Activated naive CD8-positive, alpha-beta T cell treated with anti-CD3 and anti-CD28 coated beads for 36 hours (primary cell): ENCODE measurements at regions not wholly inside any gene's neighbourhood (a gene's known extent, or its start where the extent isn't known, plus 50 kb on each side); places are given as distances from the start of the nearest gene placed in this dataset.
A peak's percentile ranks its signal among the peaks of the same experiment; 100 is the strongest.

ENCODE experiments used
- DNase-seq: peaks from one replicate; pipeline ENCODE4 v3.0.0; 2021
- H3K27ac Mint-ChIP-seq: one replicate; pipeline ENCODE4 v1.8.0; 2022; ENCODE audit warnings: mild to moderate bottlenecking, moderate library complexity, mixed read lengths
- H3K27me3 Mint-ChIP-seq: one replicate; pipeline ENCODE4 v1.8.0; 2022; ENCODE audit warnings: mild to moderate bottlenecking, mixed read lengths
- H3K36me3 Mint-ChIP-seq: one replicate; pipeline ENCODE4 v1.8.0; 2021; ENCODE audit warnings: mild to moderate bottlenecking, mixed read lengths
- H3K4me1 Mint-ChIP-seq: one replicate; pipeline ENCODE4 v1.8.0; 2021; ENCODE audit warnings: mixed read lengths
- H3K4me3 Mint-ChIP-seq: one replicate; pipeline ENCODE4 v1.8.0; 2022; ENCODE audit warnings: mild to moderate bottlenecking, moderate library complexity, mixed read lengths
- H3K9me3 Mint-ChIP-seq: one replicate; pipeline ENCODE4 v1.8.0; 2022; ENCODE audit warnings: mixed read lengths

GRCh38 chr4:117434424-117434823 is 349.0 kb upstream of the TRAM1L1 start:
- no peaks in the 10 kb centered on the region for H3K4me1 Mint-ChIP-seq
- H3K36me3 Mint-ChIP-seq: no peaks in the 10 kb centered on the region
- H3K4me3 Mint-ChIP-seq: no peak overlapping the region
- H3K27ac Mint-ChIP-seq: no peak overlapping the region
- DNase-seq: no peak
- H3K9me3 Mint-ChIP-seq: no peaks in the 10 kb centered on the region
- H3K27me3 Mint-ChIP-seq: no peaks in the 10 kb centered on the region

GRCh38 chr4:117447925-117448324 is 362.5 kb upstream of the TRAM1L1 start:
- peaks cover 4% of the 10 kb centered on the region for H3K9me3 Mint-ChIP-seq
- peak; percentile 4 for DNase-seq
- no peaks in the 10 kb centered on the region for H3K4me1 Mint-ChIP-seq
- no peak overlapping the region for H3K4me3 Mint-ChIP-seq
- H3K27me3 Mint-ChIP-seq: no peaks in the 10 kb centered on the region
- H3K36me3 Mint-ChIP-seq: no peaks in the 10 kb centered on the region
- H3K27ac Mint-ChIP-seq: no peak overlapping the region

- Mint-ChIP-seq H3K27ac (no peak overlapping the region), H3K36me3 (no peaks in the 10 kb centered on the region), H3K4me3 (no peak overlapping the region), H3K27me3 (no peaks in the 10 kb centered on the region), H3K4me1 (no peaks in the 10 kb centered on the region), H3K9me3 (peaks cover 2% of the 10 kb centered on the region)
- no peak for DNase-seq
Measured at GRCh38 chr4:117455088-117455487, 369.7 kb upstream of the TRAM1L1 start.

GRCh38 chr4:117466388-117466787 is 381.0 kb upstream of the TRAM1L1 start:
- Mint-ChIP-seq H3K27me3 (no peaks in the 10 kb centered on the region), H3K36me3 (no peaks in the 10 kb centered on the region), H3K4me3 (no peak overlapping the region), H3K4me1 (no peaks in the 10 kb centered on the region), H3K27ac (no peak overlapping the region), H3K9me3 (no peaks in the 10 kb centered on the region)
- no peak for DNase-seq

- Mint-ChIP-seq H3K4me3 (no peak overlapping the region), H3K27me3 (no peaks in the 10 kb centered on the region), H3K9me3 (no peaks in the 10 kb centered on the region), H3K4me1 (no peaks in the 10 kb centered on the region), H3K36me3 (no peaks in the 10 kb centered on the region), H3K27ac (no peak overlapping the region)
- DNase-seq: no peak
Measured at GRCh38 chr4:117467404-117467803, 382.0 kb upstream of the TRAM1L1 start.

GRCh38 chr4:117474987-117475386 is 389.6 kb upstream of the TRAM1L1 start:
- DNase-seq: no peak
- Mint-ChIP-seq H3K36me3 (no peaks in the 10 kb centered on the region), H3K4me3 (no peak overlapping the region), H3K9me3 (no peaks in the 10 kb centered on the region), H3K4me1 (no peaks in the 10 kb centered on the region), H3K27me3 (no peaks in the 10 kb centered on the region), H3K27ac (no peak overlapping the region)

GRCh38 chr4:117477925-117478324 is 392.5 kb upstream of the TRAM1L1 start:
- H3K27me3 Mint-ChIP-seq: no peaks in the 10 kb centered on the region
- no peaks in the 10 kb centered on the region for H3K4me1 Mint-ChIP-seq
- H3K4me3 Mint-ChIP-seq: no peak overlapping the region
- no peaks in the 10 kb centered on the region for H3K9me3 Mint-ChIP-seq
- DNase-seq: no peak
- no peak overlapping the region for H3K27ac Mint-ChIP-seq
- no peaks in the 10 kb centered on the region for H3K36me3 Mint-ChIP-seq

GRCh38 chr4:117478702-117479101 is 393.3 kb upstream of the TRAM1L1 start:
- Mint-ChIP-seq H3K4me3 (no peak overlapping the region), H3K4me1 (no peaks in the 10 kb centered on the region), H3K36me3 (no peaks in the 10 kb centered on the region), H3K27me3 (no peaks in the 10 kb centered on the region), H3K9me3 (no peaks in the 10 kb centered on the region), H3K27ac (no peak overlapping the region)
- no peak for DNase-seq

- Mint-ChIP-seq H3K4me3 (no peak overlapping the region), H3K27ac (no peak overlapping the region), H3K9me3 (no peaks in the 10 kb centered on the region), H3K27me3 (no peaks in the 10 kb centered on the region), H3K36me3 (no peaks in the 10 kb centered on the region), H3K4me1 (no peaks in the 10 kb centered on the region)
- DNase-seq: peak; percentile 0
Measured at GRCh38 chr4:117479673-117480072, 394.3 kb upstream of the TRAM1L1 start.

- no peaks in the 10 kb centered on the region for H3K4me1 Mint-ChIP-seq
- H3K27me3 Mint-ChIP-seq: no peaks in the 10 kb centered on the region
- no peak overlapping the region for H3K27ac Mint-ChIP-seq
- no peak for DNase-seq
- no peaks in the 10 kb centered on the region for H3K9me3 Mint-ChIP-seq
- H3K4me3 Mint-ChIP-seq: no peak overlapping the region
- no peaks in the 10 kb centered on the region for H3K36me3 Mint-ChIP-seq
Measured at GRCh38 chr4:117481742-117482141, 396.4 kb upstream of the TRAM1L1 start.

GRCh38 chr4:117488692-117489091 is 403.3 kb upstream of the TRAM1L1 start:
- H3K4me1 Mint-ChIP-seq: no peaks in the 10 kb centered on the region
- H3K36me3 Mint-ChIP-seq: no peaks in the 10 kb centered on the region
- peaks cover 3% of the 10 kb centered on the region for H3K9me3 Mint-ChIP-seq
- H3K27ac Mint-ChIP-seq: no peak overlapping the region
- no peaks in the 10 kb centered on the region for H3K27me3 Mint-ChIP-seq
- no peak for DNase-seq
- no peak overlapping the region for H3K4me3 Mint-ChIP-seq

- Mint-ChIP-seq H3K9me3 (peaks cover 3% of the 10 kb centered on the region), H3K4me3 (no peak overlapping the region), H3K27ac (no peak overlapping the region), H3K4me1 (no peaks in the 10 kb centered on the region), H3K27me3 (no peaks in the 10 kb centered on the region), H3K36me3 (no peaks in the 10 kb centered on the region)
- no peak for DNase-seq
Measured at GRCh38 chr4:117489107-117489506, 403.7 kb upstream of the TRAM1L1 start.

GRCh38 chr4:117491516-117491915 is 406.1 kb upstream of the TRAM1L1 start:
- no peaks in the 10 kb centered on the region for H3K36me3 Mint-ChIP-seq

GRCh38 chr4:117495802-117496201 is 410.4 kb upstream of the TRAM1L1 start:
- H3K27me3 Mint-ChIP-seq: no peaks in the 10 kb centered on the region
- no peak overlapping the region for H3K4me3 Mint-ChIP-seq
- DNase-seq: no peak
- H3K4me1 Mint-ChIP-seq: no peaks in the 10 kb centered on the region
- H3K9me3 Mint-ChIP-seq: peaks cover 3% of the 10 kb centered on the region
- no peaks in the 10 kb centered on the region for H3K36me3 Mint-ChIP-seq
- H3K27ac Mint-ChIP-seq: no peak overlapping the region

More at GRCh38 chr4:117491516-117491915, 406.1 kb upstream of the TRAM1L1 start:
- DNase-seq: no peak
- Mint-ChIP-seq H3K27ac (no peak overlapping the region), H3K4me1 (no peaks in the 10 kb centered on the region), H3K9me3 (peaks cover 3% of the 10 kb centered on the region), H3K4me3 (no peak overlapping the region), H3K27me3 (no peaks in the 10 kb centered on the region)

- Mint-ChIP-seq H3K36me3 (no peaks in the 10 kb centered on the region), H3K4me3 (no peak overlapping the region), H3K27ac (no peak overlapping the region), H3K4me1 (no peaks in the 10 kb centered on the region), H3K27me3 (no peaks in the 10 kb centered on the region), H3K9me3 (peaks cover 2% of the 10 kb centered on the region)
- no peak for DNase-seq
Measured at GRCh38 chr4:117512414-117512813, 427.0 kb upstream of the TRAM1L1 start.

- H3K4me3 Mint-ChIP-seq: no peak overlapping the region
- H3K27me3 Mint-ChIP-seq: no peaks in the 10 kb centered on the region
- H3K4me1 Mint-ChIP-seq: no peaks in the 10 kb centered on the region
- H3K36me3 Mint-ChIP-seq: no peaks in the 10 kb centered on the region
- H3K27ac Mint-ChIP-seq: no peak overlapping the region
- no peak for DNase-seq
- peaks cover 14% of the 10 kb centered on the region for H3K9me3 Mint-ChIP-seq
Measured at GRCh38 chr4:117514391-117515175, 429.2 kb upstream of the TRAM1L1 start.
